ENCODE measurements at regions not wholly inside any gene's neighbourhood (a gene's known extent, or its start where the extent isn't known, plus 50 kb on each side); places are given as distances from the start of the nearest gene placed in this dataset.
"Not testable (repeated sequence)": the region's sequence is repeated elsewhere in the genome, so short reads cannot be mapped to it uniquely, and the experiment has no call there.

DNA sequence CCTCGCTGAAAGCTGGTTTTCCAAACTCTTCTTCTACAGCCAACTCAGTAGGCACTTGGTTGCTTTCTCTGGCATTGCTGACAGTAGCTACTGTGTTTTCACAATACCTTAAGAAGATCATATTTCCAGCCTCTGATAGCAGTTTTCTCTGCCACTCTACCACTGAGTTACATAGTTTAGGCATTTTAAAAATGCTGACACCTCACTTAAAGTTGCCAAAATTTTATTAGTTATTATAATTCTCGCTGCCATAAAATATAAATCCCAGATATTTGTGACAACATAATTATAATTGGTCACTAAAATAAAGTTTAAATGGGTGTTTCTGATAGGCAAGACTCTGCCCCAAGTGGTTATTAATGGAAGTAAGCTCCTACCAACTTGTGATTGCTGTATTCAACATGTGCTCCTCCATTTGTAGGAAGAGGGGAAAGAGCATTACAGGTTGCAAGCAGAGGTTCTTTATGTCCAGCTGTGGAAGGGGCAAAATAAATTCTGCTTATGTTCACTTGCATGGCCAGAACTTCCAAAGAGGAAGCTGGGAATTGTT lies 1202.8 kb downstream of the CNTNAP5 start:
- no peak for DNase-seq

DNA sequence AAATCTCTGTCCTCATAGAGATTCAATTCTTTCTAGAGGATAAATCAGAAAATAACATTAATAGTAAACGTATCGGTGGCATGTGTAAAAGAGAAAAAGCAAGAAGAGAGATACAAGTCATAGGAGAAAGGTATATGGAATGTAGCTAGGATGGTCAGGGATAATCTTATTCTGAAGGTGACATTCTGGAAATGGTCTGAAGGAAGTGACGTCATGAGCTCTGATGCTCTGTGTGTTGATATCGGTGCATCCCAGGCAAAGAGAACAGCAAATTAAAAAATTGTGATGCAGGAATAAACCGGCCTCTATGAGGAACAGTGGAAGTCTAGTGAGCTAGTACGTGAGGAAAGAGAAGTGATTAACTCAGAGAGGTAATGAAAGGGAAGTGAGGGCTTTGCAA lies 1215.8 kb downstream of the CNTNAP5 start:
- no peak for DNase-seq

DNA sequence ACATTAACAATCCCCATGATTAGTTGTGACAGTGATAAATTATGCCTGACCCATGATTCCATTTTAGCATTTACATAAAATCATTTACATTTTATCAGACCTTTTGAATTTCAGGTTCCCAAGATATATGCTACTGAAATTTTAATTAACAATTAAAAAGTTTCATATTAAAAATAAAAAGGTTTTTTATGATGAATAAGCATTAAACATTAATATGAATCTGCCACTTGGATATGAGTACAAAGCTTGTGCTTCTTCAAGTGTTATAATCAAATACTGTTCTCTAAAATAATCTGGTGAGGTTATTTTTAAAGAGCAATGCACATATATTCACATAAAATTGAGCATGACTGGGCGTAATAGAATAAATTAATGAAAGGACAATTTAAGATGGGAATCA lies 1218.0 kb downstream of the CNTNAP5 start:
- DNase-seq, result no peak

DNA sequence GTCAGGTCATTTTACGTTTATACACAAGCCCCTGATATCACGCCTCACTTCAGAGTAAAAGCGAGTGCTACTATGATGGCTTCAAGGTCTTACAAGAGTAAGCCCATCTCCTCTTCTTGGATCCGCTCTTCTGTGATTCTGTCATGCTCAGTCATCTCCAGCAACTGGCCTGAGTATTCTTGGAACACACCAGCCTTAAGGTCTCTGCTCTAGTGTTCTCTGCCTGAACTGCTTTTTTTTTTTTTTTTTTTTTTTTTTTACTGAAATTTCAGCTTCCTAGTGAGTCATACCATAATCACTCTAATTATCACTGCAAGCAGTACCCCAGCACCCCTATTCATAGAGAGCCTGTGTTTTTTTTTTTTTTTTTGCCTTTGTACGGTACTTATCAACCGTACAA lies 1228.9 kb downstream of the CNTNAP5 start:
- DNase-seq, result no peak

DNA sequence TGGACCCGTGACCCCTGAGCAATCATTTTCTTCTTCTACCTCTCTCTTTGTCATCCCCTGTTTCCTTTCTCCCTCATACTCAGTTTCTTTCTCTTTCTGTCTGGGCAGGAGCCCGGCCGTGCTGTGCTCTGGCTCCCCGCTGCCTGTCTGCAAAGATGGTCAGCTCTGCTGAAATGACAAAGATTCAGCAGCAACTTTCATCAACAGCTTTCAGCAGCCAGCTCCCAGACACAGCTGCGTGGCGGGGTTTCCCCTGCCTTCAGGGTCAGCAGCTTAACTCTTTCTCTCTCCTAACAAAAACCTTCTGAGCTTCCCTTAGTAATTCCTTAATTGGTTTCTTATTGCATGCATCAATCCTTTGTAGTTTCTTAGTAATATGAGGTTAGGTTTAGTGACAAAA lies 1234.4 kb downstream of the CNTNAP5 start:
- DNase-seq, result no peak

DNA sequence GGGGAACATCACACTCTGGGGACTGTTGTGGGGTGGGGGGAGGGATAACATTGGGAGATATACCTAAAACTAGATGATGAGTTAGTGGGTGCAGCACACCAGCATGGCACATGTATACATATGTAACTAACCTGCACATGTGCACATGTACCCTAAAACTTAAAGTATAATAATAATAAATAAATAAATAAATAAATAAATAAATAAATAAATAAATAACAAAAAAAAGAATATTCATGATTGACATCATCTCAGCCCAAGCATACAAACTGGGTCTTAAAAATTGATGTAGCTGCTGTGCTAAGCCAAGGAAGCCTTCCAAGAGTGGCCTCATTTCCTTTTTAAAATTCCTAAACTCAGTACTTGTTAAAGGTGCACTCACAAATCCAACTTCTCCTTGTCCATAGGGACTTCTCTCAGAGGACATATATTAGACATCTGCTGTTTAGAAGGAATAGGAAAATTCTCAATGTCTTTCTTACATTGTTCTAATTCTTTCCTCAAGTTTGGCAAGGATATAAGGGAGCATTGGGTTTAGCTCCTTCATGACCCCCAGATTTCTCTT lies 1235.4 kb downstream of the CNTNAP5 start:
- DNase-seq, result not testable (repeated sequence)

DNA sequence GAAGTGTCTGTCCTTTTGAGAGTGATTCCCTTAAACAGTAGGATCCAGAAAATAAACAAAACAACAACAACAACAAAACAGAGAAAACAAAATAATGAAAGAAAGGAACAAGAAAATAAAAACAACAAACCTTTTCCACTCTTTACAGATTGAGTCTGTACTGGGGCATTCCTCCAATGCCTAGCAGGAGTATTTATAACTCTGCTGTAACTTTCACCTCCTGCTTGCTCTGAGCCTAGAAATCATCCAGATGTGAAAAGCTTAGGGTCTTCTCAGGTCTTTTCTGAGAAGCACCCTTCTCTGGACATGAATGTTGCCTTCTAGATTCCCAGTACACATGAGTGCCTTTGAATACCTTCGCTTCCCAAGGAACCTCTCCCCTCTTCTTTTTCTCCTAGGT lies 1239.4 kb downstream of the CNTNAP5 start:
- no peak for DNase-seq

DNA sequence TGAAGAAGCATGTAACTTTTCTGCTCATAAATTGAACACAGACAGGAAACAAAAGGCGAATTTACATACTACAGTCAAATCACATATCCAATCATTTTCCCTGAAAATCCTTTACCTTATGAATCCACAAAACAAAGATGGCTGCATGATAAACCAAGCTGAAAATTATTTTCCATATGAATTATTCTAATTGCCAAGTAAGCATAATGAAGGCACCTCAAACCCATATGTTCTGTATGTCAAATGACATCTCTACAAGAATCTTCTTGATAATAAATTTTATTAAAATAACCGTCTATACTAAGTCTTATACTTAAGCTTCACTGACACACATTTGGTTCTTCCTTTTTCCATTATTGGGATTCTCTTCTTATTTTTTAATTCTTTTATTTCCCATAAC lies 1242.6 kb downstream of the CNTNAP5 start:
- DNase-seq, result no peak

DNA sequence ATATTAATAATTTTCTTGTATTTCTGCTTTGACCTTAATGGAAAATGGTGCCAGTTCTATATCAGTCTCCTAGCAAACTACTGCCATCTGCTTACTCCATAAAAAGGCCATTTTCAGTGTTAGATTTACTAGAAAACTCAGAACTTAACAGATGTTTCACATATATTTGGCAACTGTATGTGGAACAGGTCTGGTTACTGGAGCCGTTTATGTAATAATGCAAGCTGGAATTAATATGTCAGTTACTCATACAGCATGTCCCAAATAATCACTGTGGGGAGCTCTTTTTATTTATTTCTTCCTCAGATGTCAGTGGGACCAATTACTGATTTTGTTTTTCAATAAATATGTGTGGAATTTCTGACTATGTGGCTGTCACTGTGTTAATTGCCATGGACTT lies 1247.6 kb downstream of the CNTNAP5 start:
- DNase-seq, result no peak

DNA sequence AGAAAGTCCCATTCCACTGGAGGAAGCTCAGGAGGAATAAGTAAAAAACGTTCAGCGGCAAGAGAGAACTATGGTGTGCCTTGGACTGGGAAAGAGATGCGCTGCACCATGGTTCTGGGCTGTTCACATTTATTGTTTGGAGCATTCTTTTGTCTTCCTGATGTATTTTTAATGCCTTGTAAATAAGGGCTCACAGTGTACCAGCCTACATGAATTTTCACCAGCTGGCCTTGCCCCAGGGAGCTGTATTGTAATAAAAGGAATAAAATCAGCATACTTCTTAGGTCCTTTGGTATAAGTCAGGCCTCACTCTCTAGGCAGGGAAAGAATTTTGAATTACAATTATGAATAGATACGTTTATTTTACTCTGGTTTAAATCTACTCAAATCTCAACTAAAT lies 1249.6 kb downstream of the CNTNAP5 start:
- no peak for DNase-seq

DNA sequence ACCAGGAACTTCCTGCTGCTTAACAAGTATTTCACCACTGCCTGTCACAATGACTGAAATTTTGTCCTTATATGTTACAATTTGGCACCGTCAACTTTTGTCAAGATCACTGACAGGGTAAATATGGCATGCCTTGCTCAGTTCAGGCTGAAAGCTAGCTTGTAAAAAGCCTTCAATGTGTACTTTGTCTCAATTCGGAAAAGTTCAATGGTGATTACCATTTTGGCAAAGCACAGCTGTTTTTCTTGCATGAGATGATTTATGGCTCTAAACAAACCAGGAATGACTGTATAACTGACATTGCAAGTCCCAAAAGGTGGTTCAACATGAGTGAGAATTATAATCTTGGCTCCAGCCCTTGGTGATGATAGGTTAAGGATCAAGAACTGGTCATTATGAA lies 1255.2 kb downstream of the CNTNAP5 start:
- no peak for DNase-seq

DNA sequence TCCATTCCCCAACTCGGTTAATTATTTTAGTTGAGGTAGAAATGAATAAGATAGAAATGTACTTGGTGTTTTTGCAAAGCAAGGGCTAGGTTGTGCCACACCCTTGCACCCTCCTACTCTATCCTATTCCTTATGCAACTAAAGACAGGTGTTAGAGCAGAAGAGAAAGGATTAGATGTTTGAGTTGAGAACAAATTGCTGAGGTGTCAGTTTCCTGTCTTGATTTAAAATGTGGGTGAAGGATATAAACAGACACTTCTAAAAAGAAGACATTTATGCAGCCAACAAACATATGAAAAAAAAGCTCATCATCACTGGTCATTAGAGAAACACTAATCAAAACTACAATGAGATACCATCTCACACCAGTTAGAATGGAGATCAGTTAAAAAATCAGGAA lies 1256.2 kb downstream of the CNTNAP5 start:
- no peak for DNase-seq

DNA sequence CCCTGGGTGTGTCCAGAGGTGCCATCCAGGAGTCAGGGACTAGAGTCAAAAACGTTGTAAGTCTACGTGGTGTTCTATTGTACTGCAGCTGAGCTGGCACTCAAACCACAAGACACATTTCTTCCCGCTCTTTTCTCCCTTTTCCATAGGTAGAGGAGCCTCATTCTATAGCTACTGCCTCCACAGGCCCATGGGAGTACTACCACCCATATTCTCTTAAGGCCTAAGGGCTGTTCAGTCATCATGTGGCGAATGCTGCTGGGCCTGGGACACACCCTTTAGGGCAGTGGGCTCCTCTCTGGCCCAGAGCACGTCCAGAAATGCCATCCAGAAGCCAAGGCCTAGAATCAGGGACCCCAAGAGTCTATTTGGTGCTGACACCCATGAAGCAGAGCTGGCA lies 1271.7 kb downstream of the CNTNAP5 start:
- no peak for DNase-seq

DNA sequence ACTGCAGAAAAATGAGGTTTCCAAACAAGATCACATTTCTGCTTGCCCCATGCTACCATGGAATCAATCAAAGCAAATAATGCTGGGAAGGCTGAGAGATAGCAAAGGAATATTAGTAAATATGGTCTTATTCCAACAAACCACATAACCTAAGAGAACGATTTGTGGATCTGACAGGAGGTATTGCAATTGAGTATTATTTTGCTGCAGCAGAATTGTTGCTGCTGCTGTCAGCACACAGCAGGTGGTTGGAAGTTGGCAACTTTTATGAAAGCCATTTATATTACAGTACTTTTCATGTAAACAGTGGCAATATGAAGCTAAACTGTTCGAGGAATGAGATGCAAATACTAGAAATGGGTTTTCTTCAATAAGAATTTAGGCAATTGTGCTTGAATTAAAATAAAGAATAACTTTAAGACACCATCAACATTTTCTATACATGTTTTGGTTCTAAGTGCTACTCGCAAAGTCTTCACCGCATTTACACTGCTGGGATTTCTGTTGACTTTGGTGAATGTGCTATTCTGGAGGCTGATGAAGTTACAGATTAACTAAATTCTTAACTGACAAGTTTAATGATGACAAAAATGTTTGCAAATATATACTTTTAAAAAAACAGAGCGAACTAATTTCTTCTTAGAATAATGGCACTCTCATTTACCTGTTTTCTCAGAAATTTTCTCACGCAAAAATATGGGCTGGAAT lies 1285.7 kb downstream of the CNTNAP5 start:
- DNase-seq, result no peak

DNA sequence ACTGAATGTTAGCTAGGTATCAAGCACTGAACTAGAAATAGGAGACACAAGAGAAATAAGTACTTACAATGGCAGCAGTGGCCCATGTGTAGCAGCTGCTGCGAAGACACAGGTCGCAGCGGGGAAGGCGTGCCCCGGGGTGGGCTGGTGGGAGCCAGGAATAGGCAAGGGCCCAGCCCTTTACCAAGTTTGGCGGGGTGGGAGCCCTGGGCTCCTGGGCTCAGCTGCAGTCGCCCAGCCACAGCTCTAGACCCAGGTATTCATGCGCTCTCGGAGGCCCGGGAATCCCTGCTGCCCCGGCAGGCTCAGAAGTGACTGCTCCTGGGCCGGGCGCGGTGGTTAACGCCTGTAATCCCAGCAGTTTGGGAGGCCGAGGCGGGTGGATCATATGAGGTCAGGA lies 1287.3 kb downstream of the CNTNAP5 start:
- no peak for DNase-seq

DNA sequence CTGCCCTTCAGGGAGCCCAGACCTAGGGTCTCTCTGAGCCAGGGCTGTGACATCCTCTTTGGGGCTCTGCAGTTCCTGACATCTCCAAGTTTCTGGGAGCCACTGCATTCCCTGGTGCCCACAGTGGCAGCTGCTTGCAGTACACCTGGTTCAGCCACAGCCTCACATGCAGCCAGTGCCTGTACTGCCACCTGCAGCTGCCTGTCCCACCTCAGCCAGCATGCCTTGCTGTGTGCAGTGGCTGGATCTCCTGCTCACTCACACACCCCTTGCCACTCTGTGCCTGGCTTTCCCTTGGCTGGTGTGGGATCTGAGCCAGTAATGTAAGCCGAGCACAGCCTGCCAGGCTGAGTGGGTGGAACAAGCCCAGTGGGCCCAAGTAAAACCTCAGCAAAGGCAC lies 1288.7 kb downstream of the CNTNAP5 start:
- DNase-seq, result no peak

DNA sequence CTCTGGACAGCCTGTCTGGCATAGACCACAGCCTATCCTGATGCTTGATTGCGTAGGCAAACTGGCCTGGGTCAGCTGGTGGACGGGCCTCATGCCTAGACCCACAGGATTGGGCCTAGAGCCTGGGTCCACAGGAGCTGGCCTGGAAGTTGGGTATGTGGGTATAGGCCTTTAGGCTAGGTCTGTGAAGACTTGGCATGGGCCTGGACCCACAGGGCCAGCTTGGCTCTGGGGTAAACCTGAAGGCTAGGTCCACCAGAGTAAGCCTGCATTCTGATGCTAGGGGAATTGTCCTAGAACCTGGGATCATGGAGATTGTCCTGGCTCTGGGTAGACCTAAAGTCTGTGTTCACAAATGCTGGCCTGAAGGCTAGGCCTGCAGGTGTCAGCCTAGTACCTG lies 1293.7 kb downstream of the CNTNAP5 start:
- no peak for DNase-seq

DNA sequence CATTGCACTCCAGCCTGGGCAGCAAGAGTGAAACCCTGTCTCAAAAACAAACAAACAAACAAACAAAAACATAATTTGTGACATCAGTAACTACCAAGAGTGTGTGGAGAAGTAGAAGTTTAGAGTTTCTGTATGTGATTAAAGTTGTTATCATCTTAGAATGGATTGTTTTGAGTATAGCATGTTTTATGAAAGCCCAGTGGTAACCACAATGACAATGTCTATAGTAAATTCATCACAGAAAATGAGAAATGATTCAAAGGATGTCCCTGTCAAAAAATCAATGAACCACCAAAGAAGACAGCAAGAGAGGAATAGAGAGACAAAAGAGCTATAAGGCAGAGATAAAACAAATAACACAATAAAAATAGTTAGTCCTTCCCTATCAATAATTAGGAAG lies 1299.2 kb downstream of the CNTNAP5 start:
- no peak for DNase-seq

DNA sequence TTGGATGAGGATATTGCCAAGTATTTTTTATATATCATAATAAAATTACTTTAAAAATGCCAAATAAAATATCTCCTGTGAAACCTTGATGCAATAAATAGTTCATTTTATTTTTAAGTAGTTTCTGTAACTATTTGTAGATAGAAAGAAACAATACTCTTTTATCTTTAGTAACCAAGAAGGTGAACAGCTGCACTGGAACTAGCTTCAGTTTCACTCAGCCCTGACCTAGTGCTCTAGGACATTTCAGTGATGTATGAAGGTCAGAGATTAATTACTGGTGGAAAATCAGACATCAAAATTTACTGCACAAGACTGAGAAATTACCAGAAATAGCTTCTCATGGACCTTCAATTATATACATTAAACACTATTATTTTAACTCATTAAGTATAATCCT lies 1305.0 kb downstream of the CNTNAP5 start:
- no peak for DNase-seq

DNA sequence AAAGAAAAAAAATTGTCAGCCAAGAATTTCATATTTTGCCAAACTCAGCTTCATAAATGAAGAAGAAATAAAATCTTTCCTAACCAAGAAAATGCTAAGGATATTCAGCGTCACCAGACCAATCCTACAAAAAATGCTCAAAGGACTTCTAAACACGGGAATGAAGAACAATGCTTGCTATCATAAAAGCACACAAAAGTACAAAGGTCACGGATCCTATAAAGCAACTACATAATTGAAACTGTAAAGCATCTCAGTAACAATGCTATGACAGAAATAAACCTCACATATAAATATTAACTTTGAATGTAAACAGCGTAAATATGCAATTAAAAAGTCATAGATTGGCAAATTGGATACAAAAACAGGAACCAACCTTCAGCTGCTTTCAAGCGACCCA lies 1314.6 kb upstream of the GYPC start:
- no peak for DNase-seq

DNA sequence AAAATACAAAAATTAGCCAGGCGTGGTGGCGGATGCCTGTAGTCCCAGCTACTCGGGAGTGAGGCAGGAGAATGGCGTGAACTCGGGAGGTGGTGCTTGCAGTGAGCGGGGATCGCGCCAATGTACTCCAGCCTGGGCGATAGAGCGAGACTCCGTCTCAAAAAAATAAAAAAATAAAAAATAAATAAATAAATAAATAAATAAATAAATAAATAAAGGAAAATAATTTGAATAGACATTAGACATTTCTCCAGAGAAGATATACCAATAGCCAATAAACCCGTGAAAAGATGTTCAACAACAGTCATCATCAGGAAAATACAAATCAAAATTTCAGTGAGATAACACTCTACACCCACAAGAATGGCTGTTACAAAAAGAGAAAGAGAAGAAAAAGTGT lies 1302.4 kb upstream of the GYPC start:
- DNase-seq, result not testable (repeated sequence)

DNA sequence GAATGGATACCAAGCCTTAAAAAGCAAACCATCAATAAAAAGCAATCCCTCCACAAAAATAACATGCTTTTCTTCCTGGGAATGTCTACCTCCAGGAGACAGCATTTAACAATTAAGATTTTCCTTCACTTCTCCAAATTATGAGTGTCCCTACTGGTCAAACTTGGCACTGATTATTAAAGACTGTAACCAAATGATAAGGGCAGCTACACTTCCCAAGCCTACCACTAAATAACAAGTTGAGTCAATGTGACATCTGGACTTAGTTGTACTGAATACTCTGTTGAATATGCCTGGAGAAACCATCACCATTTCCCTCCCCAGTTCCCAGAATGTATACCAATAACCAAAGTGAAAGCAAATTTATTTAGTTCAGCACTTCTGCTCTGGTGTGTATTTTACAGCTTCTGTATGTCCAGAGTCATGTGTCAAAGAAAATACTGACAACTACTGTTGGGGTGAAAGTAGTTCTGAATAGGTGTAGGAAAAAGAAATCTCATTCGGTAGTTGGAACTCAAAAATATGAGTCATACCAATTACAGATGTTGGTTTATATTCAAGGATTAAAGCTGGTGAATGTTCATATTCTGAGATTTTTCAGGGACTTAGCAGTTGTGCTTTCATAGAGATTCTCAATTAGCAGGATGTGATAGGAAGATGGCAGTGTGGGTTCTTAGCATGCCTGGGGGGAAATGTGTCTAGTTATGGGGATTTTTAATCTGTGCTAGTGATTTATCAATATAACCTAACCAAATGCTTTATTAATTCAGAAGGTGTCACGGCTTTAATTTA lies 1291.6 kb upstream of the GYPC start:
- no peak for DNase-seq

DNA sequence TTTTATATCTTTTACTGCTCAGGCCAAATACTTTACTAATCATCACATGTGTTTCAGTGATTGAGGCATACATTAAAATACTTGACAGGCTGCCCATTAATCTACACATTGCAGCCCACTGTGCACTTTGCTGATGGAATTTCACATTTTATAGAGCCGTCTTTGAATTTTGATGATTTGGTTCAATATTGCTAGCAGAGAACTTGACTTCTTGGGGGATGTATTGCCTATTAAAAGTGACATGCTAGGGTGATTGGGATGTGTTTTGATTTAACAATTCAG lies 1291.0 kb upstream of the GYPC start:
- DNase-seq, result no peak

DNA sequence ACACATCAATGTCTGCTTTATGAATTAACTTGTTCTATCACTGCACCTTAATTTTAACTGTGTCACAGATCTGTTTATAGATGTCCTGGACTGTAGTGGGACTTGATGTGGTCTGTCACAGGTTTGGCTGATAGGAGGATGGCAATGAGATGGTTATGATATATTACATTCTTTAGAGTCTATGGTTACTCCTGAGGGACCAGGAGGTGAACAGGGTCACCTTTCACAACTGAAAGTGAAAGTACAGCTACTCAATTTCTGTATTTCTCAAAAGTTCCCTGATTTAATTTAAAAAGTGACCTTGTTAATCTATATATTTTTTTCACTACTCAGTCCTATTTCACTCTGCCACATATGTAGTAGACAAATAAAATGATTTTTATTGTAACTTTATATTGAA lies 1284.1 kb upstream of the GYPC start:
- no peak for DNase-seq
